HG03025 (cell line): ENCODE measurements at regions not wholly inside any gene's neighbourhood (a gene's known extent, or its start where the extent isn't known, plus 50 kb on each side); places are given as distances from the start of the nearest gene placed in this dataset.
"Not testable (repeated sequence)": the region's sequence is repeated elsewhere in the genome, so short reads cannot be mapped to it uniquely, and the experiment has no call there.

Experiments used
- ATAC-seq: cut with Tn5 transposase; IDR thresholded peaks from one replicate; pipeline ENCODE4 v1.9.1; 2021; ENCODE audit warnings: mild to moderate bottlenecking, moderate library complexity; ENCODE audit not compliant: unreplicated experiment, low FRiP score

- ATAC-seq: no peak
Measured at GRCh38 chr4:34466411-34466810, 1777.9 kb downstream of the ARAP2 start.

- ATAC-seq: no peak
Measured at GRCh38 chr4:34469516-34469915, 1774.8 kb downstream of the ARAP2 start.

- no peak for ATAC-seq
Measured at GRCh38 chr4:34485252-34485651, 1759.1 kb downstream of the ARAP2 start.

GRCh38 chr4:34486461-34487363 is 1757.6 kb downstream of the ARAP2 start:
- no peak for ATAC-seq

GRCh38 chr4:34492414-34492813 is 1751.9 kb downstream of the ARAP2 start:
- ATAC-seq: no peak

GRCh38 chr4:34502086-34502485 is 1742.2 kb downstream of the ARAP2 start:
- no peak for ATAC-seq

GRCh38 chr4:34504731-34505130 is 1739.6 kb downstream of the ARAP2 start:
- ATAC-seq: not testable (repeated sequence)

GRCh38 chr4:34506511-34507092 is 1737.7 kb downstream of the ARAP2 start:
- not testable (repeated sequence) for ATAC-seq

GRCh38 chr4:34512616-34513015 is 1731.7 kb downstream of the ARAP2 start:
- ATAC-seq: no peak

- no peak for ATAC-seq
Measured at GRCh38 chr4:34516524-34516923, 1727.8 kb downstream of the ARAP2 start.

GRCh38 chr4:34534916-34535315 is 1709.4 kb downstream of the ARAP2 start:
- ATAC-seq: no peak

GRCh38 chr4:34566091-34566490 is 1678.2 kb downstream of the ARAP2 start:
- no peak for ATAC-seq

- no peak for ATAC-seq
Measured at GRCh38 chr4:34572026-34572425, 1672.3 kb downstream of the ARAP2 start.

GRCh38 chr4:34615315-34615714 is 1629.0 kb downstream of the ARAP2 start:
- ATAC-seq: no peak

- no peak for ATAC-seq
Measured at GRCh38 chr4:34619531-34620162, 1624.7 kb downstream of the ARAP2 start.

GRCh38 chr4:34628471-34628870 is 1615.8 kb downstream of the ARAP2 start:
- no peak for ATAC-seq

- no peak for ATAC-seq
Measured at GRCh38 chr4:34629451-34629850, 1614.9 kb downstream of the ARAP2 start.

- ATAC-seq: no peak
Measured at GRCh38 chr4:34633241-34633640, 1611.1 kb downstream of the ARAP2 start.

- no peak for ATAC-seq
Measured at GRCh38 chr4:34636623-34637022, 1607.7 kb downstream of the ARAP2 start.

GRCh38 chr4:34643476-34643875 is 1600.8 kb downstream of the ARAP2 start:
- ATAC-seq: no peak

- ATAC-seq: no peak
Measured at GRCh38 chr4:34644579-34645115, 1599.7 kb downstream of the ARAP2 start.
